ENCODE measurements at regions not wholly inside any gene's neighbourhood (a gene's known extent, or its start where the extent isn't known, plus 50 kb on each side); places are given as distances from the start of the nearest gene placed in this dataset.

DNA sequence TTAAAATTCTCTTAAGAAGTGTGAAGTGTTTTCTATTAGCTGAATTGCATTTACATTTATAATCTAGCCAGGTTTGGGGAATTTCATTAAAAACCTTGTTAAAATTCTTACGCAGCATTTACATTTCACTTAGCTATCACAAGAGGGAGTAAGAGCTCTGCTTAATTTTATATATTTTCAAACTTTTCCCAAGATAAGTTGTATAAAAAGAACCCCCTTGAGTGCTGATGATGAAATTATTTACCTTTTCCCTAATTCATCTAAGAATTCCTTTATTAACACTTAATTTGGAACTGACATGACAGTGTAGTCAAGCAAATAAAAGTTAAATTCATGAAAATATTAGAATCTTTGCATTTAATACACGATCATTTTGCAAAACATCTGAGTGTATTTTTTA, 54.2 kb upstream of the ZSWIM2 start:
- TF ChIP-seq, protein P1, sequence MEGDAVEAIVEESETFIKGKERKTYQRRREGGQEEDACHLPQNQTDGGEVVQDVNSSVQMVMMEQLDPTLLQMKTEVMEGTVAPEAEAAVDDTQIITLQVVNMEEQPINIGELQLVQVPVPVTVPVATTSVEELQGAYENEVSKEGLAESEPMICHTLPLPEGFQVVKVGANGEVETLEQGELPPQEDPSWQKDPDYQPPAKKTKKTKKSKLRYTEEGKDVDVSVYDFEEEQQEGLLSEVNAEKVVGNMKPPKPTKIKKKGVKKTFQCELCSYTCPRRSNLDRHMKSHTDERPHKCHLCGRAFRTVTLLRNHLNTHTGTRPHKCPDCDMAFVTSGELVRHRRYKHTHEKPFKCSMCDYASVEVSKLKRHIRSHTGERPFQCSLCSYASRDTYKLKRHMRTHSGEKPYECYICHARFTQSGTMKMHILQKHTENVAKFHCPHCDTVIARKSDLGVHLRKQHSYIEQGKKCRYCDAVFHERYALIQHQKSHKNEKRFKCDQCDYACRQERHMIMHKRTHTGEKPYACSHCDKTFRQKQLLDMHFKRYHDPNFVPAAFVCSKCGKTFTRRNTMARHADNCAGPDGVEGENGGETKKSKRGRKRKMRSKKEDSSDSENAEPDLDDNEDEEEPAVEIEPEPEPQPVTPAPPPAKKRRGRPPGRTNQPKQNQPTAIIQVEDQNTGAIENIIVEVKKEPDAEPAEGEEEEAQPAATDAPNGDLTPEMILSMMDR (IDR thresholded peaks at IDR 0.05): no peak
- TF ChIP-seq EP300 (IDR thresholded peaks at IDR 0.05): no peak
- TF ChIP-seq POLR2A (IDR thresholded peaks at IDR 0.05): no peak

Data from sigmoid colon (tissue), 4 donors.